ENCODE measurements at regions not wholly inside any gene's neighbourhood (a gene's known extent, or its start where the extent isn't known, plus 50 kb on each side); places are given as distances from the start of the nearest gene placed in this dataset.
A peak's percentile ranks its signal among the peaks of the same experiment; 100 is the strongest.
"Not testable (repeated sequence)": the region's sequence is repeated elsewhere in the genome, so short reads cannot be mapped to it uniquely, and the experiment has no call there.

DNA sequence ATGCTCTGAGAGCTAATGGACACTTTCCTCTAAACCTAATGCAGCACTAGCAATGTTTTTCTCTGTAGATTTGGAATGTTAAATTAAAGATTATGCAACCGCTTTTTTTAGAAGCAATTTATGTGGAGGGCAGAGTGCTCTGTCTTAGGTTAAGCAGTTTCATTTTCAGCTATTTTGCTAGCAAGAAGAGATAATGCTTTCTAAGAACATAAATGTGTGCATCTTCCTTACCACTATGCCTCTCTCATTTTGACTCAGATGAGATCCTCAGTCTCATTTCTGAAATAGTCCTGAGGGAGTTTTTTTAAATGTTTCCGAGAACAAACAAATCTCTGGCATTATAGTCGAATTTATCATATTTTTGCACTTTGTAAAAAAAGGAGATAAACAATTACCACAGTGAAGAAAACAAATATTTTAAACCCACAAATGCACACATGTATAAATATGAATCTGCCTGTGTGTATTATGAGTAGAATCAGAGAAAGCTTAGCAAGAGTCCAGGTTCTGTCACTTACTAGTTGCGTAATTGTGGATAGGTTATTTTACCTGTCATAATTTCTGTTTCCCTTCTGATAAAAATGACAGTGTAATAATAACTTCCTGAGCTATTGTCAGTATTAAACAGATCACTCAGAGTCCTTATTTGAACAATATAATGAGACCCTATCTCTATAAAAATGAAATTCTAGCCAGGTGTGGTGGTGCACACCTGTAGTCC is 207.7 kb upstream of the CRIM1 start:
- peak; percentile 92 for ATAC-seq

DNA sequence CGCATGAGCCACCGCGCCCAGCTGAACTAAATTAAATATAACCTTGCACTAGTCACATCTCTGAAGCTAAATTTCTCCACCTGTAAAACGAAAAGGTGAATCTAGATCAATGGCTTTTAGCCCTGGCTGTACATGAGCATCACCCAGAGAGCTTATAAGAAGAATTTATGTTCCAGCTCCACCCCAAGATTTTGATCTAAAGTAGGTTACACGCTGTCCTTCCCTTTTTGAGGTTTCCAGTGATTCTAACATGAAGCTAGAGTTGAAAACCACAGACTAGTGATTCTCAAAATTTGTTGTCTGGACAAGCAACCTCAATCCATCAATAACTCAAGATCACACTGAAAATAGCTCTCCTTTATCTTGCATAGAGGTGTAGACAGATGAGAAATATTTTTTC is 208.8 kb upstream of the CRIM1 start:
- DNase-seq = no peak
- H3K4me3 Mint-ChIP-seq = peak overlapping the region in 1 of 2 donors; percentile 6
- no peaks in the 10 kb centered on the region for H3K9me3 Mint-ChIP-seq
- H3K4me1 Mint-ChIP-seq = peaks cover 15% of the 10 kb centered on the region
- no peak for ATAC-seq
- no peaks in the 10 kb centered on the region for H3K27me3 Mint-ChIP-seq
- no peak overlapping the region for H3K27ac Mint-ChIP-seq

More for the DNA sequence above, 207.7 kb upstream of the CRIM1 start:
- DNase-seq = no peak
- Mint-ChIP-seq H3K4me1 (peaks cover 15% of the 10 kb centered on the region), H3K27ac (no peak overlapping the region), H3K27me3 (no peaks in the 10 kb centered on the region), H3K4me3 (no peak overlapping the region), H3K9me3 (no peaks in the 10 kb centered on the region)

DNA sequence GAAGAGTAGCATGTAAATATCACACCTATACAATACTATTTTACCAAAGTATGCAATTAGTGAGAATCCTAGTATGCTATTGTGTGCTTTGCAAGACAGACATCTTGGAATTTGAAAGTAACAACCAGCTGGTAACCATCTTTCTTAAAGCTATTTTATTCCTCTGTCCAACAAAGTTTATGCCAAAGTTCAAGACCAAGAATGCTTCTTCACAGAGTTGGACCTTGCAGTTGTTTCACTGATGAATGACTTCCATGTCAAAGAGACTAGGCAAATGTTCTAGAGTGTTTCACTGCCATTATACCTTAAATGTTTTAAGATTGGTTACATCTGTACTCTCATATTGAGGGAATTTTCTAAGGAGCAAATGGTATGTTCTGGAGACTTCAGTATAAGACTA is 215.2 kb upstream of the CRIM1 start:
- ATAC-seq (no peak), DNase-seq (no peak)
- Mint-ChIP-seq H3K9me3 (no peaks in the 10 kb centered on the region), H3K4me1 (no peaks in the 10 kb centered on the region), H3K4me3 (no peak overlapping the region), H3K27ac (no peak overlapping the region), H3K27me3 (no peaks in the 10 kb centered on the region)

DNA sequence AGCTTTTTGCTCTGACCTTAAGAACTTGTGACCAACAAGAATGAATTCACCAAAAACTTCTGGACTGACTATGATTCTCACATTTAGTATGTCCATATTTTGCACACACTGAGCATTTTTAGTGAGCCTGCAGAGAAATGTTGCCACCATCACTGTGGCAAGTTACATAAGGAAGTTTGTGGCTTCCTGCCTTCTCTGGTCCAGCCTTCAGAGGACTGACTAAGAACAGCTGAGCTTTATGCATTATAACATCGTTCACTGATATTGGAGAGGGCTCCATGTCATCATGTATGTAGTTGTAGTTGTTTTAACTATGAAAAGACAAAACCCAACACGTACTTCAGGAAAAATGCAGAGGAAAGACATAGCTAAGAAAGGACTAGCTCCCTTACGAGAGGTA is 218.0 kb upstream of the CRIM1 start:
- no peaks in the 10 kb centered on the region for H3K9me3 Mint-ChIP-seq
- no peak overlapping the region for H3K27ac Mint-ChIP-seq
- H3K27me3 Mint-ChIP-seq = no peaks in the 10 kb centered on the region
- no peak overlapping the region for H3K4me3 Mint-ChIP-seq
- ATAC-seq = no peak
- no peak for DNase-seq
- H3K4me1 Mint-ChIP-seq = no peaks in the 10 kb centered on the region

DNA sequence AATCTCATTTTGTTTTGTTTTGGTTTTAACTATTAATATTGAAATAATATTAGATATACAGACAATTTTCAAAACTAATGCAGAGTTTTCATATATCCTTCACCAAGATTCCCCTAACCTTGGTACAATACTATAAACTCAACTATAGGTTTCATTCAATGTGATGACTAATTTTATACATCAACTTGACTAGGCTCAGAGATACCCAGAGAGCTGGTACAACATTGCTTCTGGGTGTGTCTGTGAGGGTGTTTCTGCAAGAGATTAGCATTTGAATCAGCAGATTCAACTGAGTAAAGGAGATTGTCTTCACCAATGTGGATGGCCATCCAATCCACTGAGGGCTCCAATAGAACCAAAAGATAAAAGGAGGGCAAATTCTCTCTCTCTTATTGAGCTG is 221.3 kb upstream of the CRIM1 start:
- DNase-seq (no peak), ATAC-seq (no peak)
- no peaks in the 10 kb centered on the region for H3K27me3 Mint-ChIP-seq
- no peaks in the 10 kb centered on the region for H3K4me1 Mint-ChIP-seq
- no peaks in the 10 kb centered on the region for H3K9me3 Mint-ChIP-seq
- no peak overlapping the region for H3K27ac Mint-ChIP-seq
- H3K4me3 Mint-ChIP-seq = no peak overlapping the region

DNA sequence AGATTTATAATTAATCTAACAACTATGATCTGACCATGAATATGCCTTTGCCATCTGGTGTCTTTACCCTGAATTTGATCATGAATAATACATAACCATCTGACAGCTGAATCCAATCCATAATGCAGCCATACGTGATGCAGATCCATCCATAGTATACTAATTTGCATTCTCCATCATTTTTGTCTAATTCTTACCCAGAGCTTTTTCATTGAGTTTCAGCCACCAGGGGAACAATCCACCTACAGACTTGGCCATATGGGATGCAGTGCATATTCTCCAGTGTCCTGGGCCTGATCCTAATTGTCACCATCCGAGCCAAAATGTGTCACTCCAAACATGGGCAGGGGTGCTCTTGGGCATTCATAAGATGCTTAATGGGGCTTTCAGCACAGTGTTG is 227.2 kb upstream of the CRIM1 start:
- Mint-ChIP-seq H3K4me3 (no peak overlapping the region), H3K27me3 (no peaks in the 10 kb centered on the region), H3K9me3 (no peaks in the 10 kb centered on the region), H3K4me1 (no peaks in the 10 kb centered on the region), H3K27ac (no peak overlapping the region)
- DNase-seq (no peak), ATAC-seq (no peak)

DNA sequence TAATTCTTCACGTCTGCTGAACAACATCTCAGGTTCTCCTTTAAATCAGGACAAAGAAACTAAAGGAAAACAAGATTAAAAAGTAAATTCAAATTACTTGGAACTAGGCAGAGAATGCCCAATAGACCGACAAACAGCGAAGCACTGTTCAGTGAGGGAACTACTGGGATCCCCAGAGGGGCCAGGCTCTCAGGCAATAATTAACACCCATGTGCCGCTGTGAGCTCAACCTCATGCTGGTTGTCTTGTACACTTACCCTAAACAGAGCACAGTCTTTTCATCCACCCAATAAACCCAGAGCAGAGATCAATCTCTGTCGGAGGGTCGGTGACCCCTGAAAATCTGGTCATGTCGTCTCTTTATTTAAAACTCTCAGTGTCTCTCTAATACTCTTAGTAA is 229.9 kb upstream of the CRIM1 start:
- ATAC-seq = no peak
- Mint-ChIP-seq H3K27me3 (no peaks in the 10 kb centered on the region), H3K4me3 (no peak overlapping the region), H3K4me1 (no peaks in the 10 kb centered on the region), H3K9me3 (peaks cover 0 to 7% of the 10 kb centered on the region in 2 donors), H3K27ac (no peak overlapping the region)
- DNase-seq = no peak

DNA sequence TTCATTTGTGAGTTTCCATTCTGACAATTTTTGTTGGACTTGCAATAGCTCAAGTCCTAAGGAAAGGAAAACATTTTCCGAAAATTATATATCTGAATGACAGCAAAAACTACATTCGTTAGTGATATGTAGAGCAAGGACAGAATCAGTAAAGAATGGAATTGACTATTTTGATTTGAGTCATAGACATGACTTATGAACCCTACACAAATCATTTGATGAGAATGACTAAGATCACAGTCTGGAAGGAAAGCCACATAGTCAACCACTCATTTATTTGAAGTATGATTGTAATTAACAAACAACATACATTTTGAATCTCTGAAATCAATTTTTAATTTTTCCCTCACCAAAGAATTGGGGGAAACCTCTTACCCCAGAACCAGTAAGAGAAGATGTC is 231.6 kb upstream of the CRIM1 start:
- Mint-ChIP-seq H3K27ac (no peak overlapping the region), H3K27me3 (no peaks in the 10 kb centered on the region), H3K4me1 (no peaks in the 10 kb centered on the region), H3K9me3 (peaks cover 4 to 10% of the 10 kb centered on the region in 2 donors), H3K4me3 (no peak overlapping the region)
- DNase-seq = no peak
- peak; percentile 76 for ATAC-seq

DNA sequence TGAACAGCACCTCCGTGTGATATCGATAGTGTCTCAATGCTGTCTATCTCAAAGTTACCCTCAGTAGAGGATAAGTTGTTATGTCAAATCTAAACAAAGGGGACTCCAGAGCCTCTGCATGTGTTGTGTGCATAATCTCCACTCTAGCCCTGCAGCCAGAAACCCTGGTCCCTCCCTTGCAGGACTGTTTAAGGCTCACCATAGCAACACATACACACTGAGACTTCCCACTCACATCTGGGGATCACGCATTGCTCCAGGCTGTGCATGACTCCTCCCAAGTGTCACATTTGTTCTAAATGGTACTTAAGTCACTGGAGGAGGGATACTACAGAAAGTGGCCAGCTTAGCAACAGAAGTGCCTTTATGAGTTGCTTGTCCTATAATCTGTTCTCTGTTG is 258.6 kb upstream of the CRIM1 start:
- Mint-ChIP-seq H3K27ac (no peak overlapping the region), H3K9me3 (peaks cover 22 to 35% of the 10 kb centered on the region in 2 donors), H3K27me3 (no peaks in the 10 kb centered on the region), H3K4me1 (no peaks in the 10 kb centered on the region), H3K4me3 (no peak overlapping the region)
- ATAC-seq (no peak), DNase-seq (no peak)

DNA sequence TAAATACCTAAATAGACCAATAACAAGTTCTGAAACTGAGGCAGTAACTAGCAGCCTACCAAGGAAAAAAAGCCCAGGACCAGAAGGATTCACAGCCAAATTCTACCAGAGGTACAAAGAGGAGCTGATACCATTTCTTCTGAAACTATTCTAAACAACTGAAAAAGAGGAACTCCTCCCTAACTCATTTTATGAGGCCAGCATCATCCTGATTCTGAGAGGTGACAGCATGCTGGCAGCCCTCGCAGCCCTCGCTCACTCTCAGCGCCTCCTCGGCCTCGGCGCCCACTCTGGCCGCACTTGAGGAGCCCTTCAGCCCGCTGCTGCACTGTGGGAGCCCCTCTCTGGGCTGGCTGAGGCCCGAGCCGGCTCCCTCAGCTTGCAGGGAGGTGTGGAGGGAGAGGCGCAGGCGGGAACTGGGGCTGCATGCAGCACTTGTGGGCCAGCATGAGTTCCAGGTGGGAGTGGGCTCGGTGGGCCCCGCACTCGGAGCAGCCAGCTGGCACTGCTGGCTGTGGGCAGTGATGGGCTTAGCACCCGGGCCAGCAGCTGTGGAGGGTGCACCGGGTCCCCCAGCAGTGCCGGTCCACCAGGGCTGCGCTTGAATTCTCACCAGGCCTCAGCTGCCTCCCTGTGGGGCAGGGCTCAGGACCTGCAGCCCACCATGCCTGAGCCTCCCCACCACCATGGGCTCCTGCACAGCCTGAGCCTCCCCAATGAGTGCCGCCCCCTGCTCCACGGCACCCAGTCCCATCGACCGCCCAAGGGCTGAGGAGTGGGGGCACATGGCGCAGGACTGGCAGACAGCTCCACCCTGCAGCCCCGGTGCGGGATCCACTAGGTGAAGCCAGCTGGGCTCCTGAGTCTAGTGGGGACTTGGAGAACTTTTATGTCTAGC is 263.5 kb upstream of the CRIM1 start:
- H3K4me3 Mint-ChIP-seq, H3K4me1 Mint-ChIP-seq: not testable (repeated sequence)

DNA sequence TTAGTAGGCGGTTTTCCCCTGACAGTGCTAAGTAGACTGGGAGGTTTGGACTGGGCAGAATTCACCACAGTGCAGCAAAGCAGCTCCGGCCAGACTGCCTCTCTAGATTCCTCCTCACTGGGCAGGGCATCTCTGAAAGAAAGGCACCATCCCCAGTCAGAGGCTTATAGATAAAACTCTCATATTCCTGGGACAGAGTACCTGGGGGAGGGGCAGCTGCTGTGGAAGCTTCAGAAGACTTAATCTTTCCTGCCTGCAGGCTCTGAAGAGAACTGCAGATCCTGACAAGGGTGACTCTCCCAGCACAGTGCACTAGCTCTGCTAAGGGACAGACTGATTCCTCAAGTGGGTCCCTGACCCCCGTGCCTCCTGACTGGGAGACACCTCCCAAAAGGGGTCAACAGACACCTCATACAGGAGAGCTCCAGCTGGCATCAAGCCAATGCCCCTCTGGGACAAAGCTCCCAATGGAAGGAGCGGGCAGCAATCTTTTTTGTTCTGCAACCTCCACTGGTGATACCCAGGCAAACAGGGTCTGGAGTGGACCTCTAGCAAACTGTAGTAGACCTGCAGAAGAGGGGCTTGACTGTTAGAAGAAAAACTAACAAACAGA is 266.8 kb upstream of the CRIM1 start:
- H3K4me1 Mint-ChIP-seq = no peaks in the 10 kb centered on the region
- no peak overlapping the region for H3K4me3 Mint-ChIP-seq
- H3K27ac Mint-ChIP-seq = no peak overlapping the region
- no peaks in the 10 kb centered on the region for H3K27me3 Mint-ChIP-seq
- ATAC-seq (no peak), DNase-seq (no peak)
- peaks cover 8% of the 10 kb centered on the region in 2 donors for H3K9me3 Mint-ChIP-seq

More for the DNA sequence above, 263.5 kb upstream of the CRIM1 start:
- not testable (repeated sequence) for DNase-seq, H3K27me3 Mint-ChIP-seq, H3K27ac Mint-ChIP-seq, ATAC-seq
- H3K9me3 Mint-ChIP-seq = peaks cover 17 to 22% of the 10 kb centered on the region in 2 donors

DNA sequence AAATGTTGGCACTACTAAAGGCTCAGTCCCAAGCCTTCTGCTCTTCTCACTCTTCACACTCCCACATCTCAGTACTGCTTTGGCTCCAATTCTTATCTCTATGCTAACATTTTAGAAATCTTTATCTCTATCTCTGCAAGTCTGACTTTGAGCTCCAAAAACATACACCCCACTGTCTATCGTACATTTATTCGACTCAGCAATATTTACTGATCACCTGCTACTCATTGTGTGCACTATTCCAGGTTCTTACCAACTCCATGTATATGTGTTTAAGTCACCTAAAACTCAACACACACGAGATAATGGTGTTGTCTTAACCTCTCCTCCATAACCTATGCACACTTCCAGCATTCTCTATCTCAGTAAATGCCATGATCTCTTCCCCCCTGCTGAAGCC is 268.2 kb upstream of the CRIM1 start:
- Mint-ChIP-seq H3K27ac (no peak overlapping the region), H3K4me3 (no peak overlapping the region), H3K27me3 (no peaks in the 10 kb centered on the region), H3K4me1 (no peaks in the 10 kb centered on the region), H3K9me3 (peaks cover 0 to 8% of the 10 kb centered on the region in 2 donors)
- DNase-seq = no peak
- ATAC-seq = no peak

DNA sequence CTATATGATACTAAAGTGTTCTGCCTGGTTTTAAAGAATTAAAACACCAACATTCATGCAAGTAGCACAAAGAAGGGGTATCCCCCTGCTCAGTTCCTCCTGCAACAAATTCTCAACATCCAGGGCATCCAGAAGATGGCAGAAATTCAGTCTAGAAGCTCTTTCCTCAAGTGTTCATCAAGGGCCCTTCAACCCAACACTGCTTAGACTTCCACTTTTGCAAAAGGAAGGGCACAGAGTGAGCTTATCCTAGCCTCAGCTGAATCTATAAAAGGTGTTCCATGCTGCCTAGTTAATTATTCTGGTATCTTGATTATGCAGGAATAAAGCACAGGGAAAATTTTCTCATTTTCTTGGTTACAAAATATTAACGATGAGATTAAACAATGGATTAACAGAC is 275.8 kb upstream of the CRIM1 start:
- Mint-ChIP-seq H3K4me3 (no peak overlapping the region), H3K27ac (no peak overlapping the region), H3K4me1 (no peaks in the 10 kb centered on the region), H3K27me3 (no peaks in the 10 kb centered on the region), H3K9me3 (no peaks in the 10 kb centered on the region)
- DNase-seq (no peak), ATAC-seq (no peak)

DNA sequence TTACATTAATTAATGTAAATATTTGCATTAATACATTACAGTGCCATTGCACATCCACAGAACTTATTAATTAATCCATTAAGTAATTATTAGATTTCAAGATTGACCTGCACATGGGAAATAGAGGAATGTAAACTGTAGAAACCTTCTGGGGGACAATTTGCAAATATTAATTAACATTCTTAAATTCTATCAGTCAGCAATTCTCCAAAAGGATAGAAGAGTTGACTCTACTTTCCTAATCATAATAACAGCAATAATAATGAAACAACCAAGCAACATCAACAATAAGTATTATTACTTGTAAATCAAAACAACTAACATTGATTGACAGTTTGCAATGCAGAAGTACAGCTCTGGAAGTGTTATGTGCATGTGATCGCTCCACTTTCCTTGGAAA is 281.6 kb upstream of the CRIM1 start:
- H3K9me3 Mint-ChIP-seq = no peaks in the 10 kb centered on the region
- no peak for DNase-seq
- ATAC-seq = no peak

DNA sequence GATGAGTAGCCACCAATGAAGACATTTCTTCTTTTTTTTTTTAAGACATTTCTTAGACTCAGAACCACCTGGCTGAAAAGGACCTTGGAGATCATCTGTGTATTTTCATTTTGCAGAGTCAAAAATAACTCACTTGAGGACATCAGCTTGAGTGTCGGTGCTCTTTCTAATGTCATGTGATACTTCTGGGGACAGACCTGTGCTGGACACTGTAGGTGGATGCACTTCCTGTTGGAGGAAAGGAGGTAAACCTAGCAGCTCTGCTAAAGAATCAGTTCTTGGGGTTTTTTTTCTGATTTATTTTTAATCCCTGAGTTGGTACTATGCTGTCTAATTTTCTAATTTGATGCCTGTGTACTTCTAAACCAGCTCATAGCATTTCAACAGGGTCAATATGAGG is 283.9 kb upstream of the CRIM1 start:
- ATAC-seq (no peak), DNase-seq (no peak)
- H3K27me3 Mint-ChIP-seq = no peaks in the 10 kb centered on the region
- H3K27ac Mint-ChIP-seq = peak overlapping the region in 1 of 2 donors; percentile 7
- H3K9me3 Mint-ChIP-seq = no peaks in the 10 kb centered on the region
- no peaks in the 10 kb centered on the region for H3K4me1 Mint-ChIP-seq
- H3K4me3 Mint-ChIP-seq = no peak overlapping the region

More for the DNA sequence above, 281.6 kb upstream of the CRIM1 start:
- no peak overlapping the region for H3K27ac Mint-ChIP-seq
- no peaks in the 10 kb centered on the region for H3K27me3 Mint-ChIP-seq
- H3K4me1 Mint-ChIP-seq = no peaks in the 10 kb centered on the region
- H3K4me3 Mint-ChIP-seq = no peak overlapping the region

DNA sequence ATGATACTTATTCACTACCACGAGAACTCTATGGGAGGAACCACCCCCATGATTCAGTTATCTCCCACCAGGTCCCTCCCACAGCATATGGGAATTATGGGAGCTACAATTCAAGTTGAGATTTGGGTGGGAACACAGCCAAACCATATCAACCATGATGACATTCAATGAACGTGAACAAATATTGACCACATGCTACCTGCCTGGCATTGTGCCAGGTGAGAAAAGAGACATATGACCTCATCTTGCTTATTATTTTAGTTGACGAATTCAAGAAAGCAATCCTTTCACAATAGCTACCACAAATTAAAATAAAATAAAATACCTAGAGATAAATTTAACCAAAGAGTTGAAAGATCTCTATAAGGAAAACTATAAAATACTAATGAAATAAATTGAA is 286.5 kb upstream of the CRIM1 start:
- H3K27ac Mint-ChIP-seq = no peak overlapping the region
- H3K27me3 Mint-ChIP-seq = no peaks in the 10 kb centered on the region
- no peak overlapping the region for H3K4me3 Mint-ChIP-seq
- no peaks in the 10 kb centered on the region for H3K9me3 Mint-ChIP-seq
- ATAC-seq = no peak
- no peak for DNase-seq
- H3K4me1 Mint-ChIP-seq = no peaks in the 10 kb centered on the region

Measured in stimulated activated naive CD8-positive, alpha-beta T cell treated with anti-CD3 and anti-CD28 coated beads, Interleukin-15, amount 100 ng/mL, for 72 hours (primary cell).